ENCODE measurements at regions not wholly inside any gene's neighbourhood (a gene's known extent, or its start where the extent isn't known, plus 50 kb on each side); places are given as distances from the start of the nearest gene placed in this dataset.
"Not testable (repeated sequence)": the region's sequence is repeated elsewhere in the genome, so short reads cannot be mapped to it uniquely, and the experiment has no call there.

- no peak for DNase-seq
These were observed 644.9 kb upstream of the FLRT2 start for GRCh38 chr14:84885061-84885460.

- DNase-seq, result no peak
These were observed 638.5 kb upstream of the FLRT2 start for GRCh38 chr14:84891404-84891803.

GRCh38 chr14:84894254-84894653 is 635.7 kb upstream of the FLRT2 start:
- no peak for DNase-seq

- no peak for DNase-seq
These were observed 607.6 kb upstream of the FLRT2 start for GRCh38 chr14:84922370-84922769.

GRCh38 chr14:84926656-84927055 is 603.3 kb upstream of the FLRT2 start:
- DNase-seq, result no peak

- no peak for DNase-seq
These were observed 602.7 kb upstream of the FLRT2 start for GRCh38 chr14:84927096-84927827.

GRCh38 chr14:84929086-84929485 is 600.9 kb upstream of the FLRT2 start:
- DNase-seq, result no peak

GRCh38 chr14:84929834-84930233 is 600.1 kb upstream of the FLRT2 start:
- no peak for DNase-seq

- DNase-seq, result no peak
These were observed 592.9 kb upstream of the FLRT2 start for GRCh38 chr14:84937016-84937415.

- DNase-seq, result no peak
These were observed 592.5 kb upstream of the FLRT2 start for GRCh38 chr14:84937449-84937848.

- not testable (repeated sequence) for DNase-seq
These were observed 585.0 kb upstream of the FLRT2 start for GRCh38 chr14:84944901-84945300.

GRCh38 chr14:84959851-84960520 is 570.0 kb upstream of the FLRT2 start:
- DNase-seq, result no peak

- no peak for DNase-seq
These were observed 568.3 kb upstream of the FLRT2 start for GRCh38 chr14:84961637-84962036.

GRCh38 chr14:84963518-84963917 is 566.4 kb upstream of the FLRT2 start:
- DNase-seq, result no peak

GRCh38 chr14:84965279-84965678 is 564.7 kb upstream of the FLRT2 start:
- DNase-seq, result no peak

- no peak for DNase-seq
These were observed 560.4 kb upstream of the FLRT2 start for GRCh38 chr14:84969501-84969900.

- DNase-seq, result no peak
These were observed 554.6 kb upstream of the FLRT2 start for GRCh38 chr14:84975241-84975902.

- DNase-seq, result no peak
These were observed 553.1 kb upstream of the FLRT2 start for GRCh38 chr14:84976805-84977204.

GRCh38 chr14:84987042-84987441 is 542.9 kb upstream of the FLRT2 start:
- no peak for DNase-seq

- no peak for DNase-seq
These were observed 541.6 kb upstream of the FLRT2 start for GRCh38 chr14:84988357-84988756.

- no peak for DNase-seq
These were observed 538.9 kb upstream of the FLRT2 start for GRCh38 chr14:84991021-84991420.

- no peak for DNase-seq
These were observed 531.7 kb upstream of the FLRT2 start for GRCh38 chr14:84998216-84998615.

- DNase-seq, result no peak
These were observed 527.1 kb upstream of the FLRT2 start for GRCh38 chr14:85002846-85003245.

- no peak for DNase-seq
These were observed 526.1 kb upstream of the FLRT2 start for GRCh38 chr14:85003805-85004204.
